ENCODE measurements at regions not wholly inside any gene's neighbourhood (a gene's known extent, or its start where the extent isn't known, plus 50 kb on each side); places are given as distances from the start of the nearest gene placed in this dataset.

- CTCF ChIA-PET, result no interaction called here
- H3K9me3 ChIP-seq (ENCODE audit: control insufficient read depth, insufficient read depth, low read depth, low read length), result peaks cover 3% of the 10 kb centered on the region
- H3K4me1 ChIP-seq (ENCODE audit: control insufficient read depth, insufficient read depth, low read length), result no peaks in the 10 kb centered on the region
- TF ChIP-seq ZBTB17 (tag by site-specific recombination; IDR thresholded peaks at IDR 0.05), result no peak
- no peak for TF ChIP-seq ZNF202 (tag by site-specific recombination; IDR thresholded peaks at IDR 0.05; ENCODE audit: borderline replicate concordance)
- no peak for TF ChIP-seq TCF7L2 (IDR thresholded peaks at IDR 0.05; ENCODE audit: borderline replicate concordance, low read depth, low read length)
- TF ChIP-seq ZNF140 (tag by site-specific recombination; IDR thresholded peaks at IDR 0.05), result no peak
- no peak for TF ChIP-seq ZBTB7A (tag by site-specific recombination; IDR thresholded peaks at IDR 0.05; ENCODE audit: low read depth)
- no peak for TF ChIP-seq ZNF266 (tag by site-specific recombination; IDR thresholded peaks at IDR 0.05; ENCODE audit: low read depth)
- TF ChIP-seq ZBTB48 (tag by site-specific recombination; IDR thresholded peaks at IDR 0.05), result no peak
- TF ChIP-seq ZNF169 (tag by site-specific recombination; IDR thresholded peaks at IDR 0.05), result no peak
- no peak for TF ChIP-seq RBAK (tag by site-specific recombination; IDR thresholded peaks at IDR 0.05)
- TF ChIP-seq MZF1 (tag by site-specific recombination; IDR thresholded peaks at IDR 0.05; ENCODE audit: borderline replicate concordance), result no peak
- no peak for TF ChIP-seq ZFP3 (tag by site-specific recombination; IDR thresholded peaks at IDR 0.05; ENCODE audit: low read depth)
- no peak for TF ChIP-seq GLIS1 (tag by site-specific recombination; IDR thresholded peaks at IDR 0.05)
- no peak for TF ChIP-seq ZNF311 (tag by site-specific recombination; IDR thresholded peaks at IDR 0.05; ENCODE audit: borderline replicate concordance)
- no peak for TF ChIP-seq ZFP37 (tag by site-specific recombination; IDR thresholded peaks at IDR 0.05)
- TF ChIP-seq YY2 (tag by site-specific recombination; IDR thresholded peaks at IDR 0.05), result no peak
- no peak for TF ChIP-seq ZSCAN23 (tag by site-specific recombination; IDR thresholded peaks at IDR 0.05)
- no peak for TF ChIP-seq ZNF10 (tag by site-specific recombination; IDR thresholded peaks at IDR 0.05)
- no peak for TF ChIP-seq SCRT1 (tag by site-specific recombination; IDR thresholded peaks at IDR 0.05; ENCODE audit: borderline replicate concordance)
- TF ChIP-seq ZNF221 (tag by site-specific recombination; IDR thresholded peaks at IDR 0.05; ENCODE audit: borderline replicate concordance), result no peak
- no peak for TF ChIP-seq YY1 (tag by site-specific recombination; IDR thresholded peaks at IDR 0.05)
- H3K36me3 ChIP-seq (ENCODE audit: control insufficient read depth in 2 of 2, insufficient read depth in 1 of 2, low read length in 2 of 2), result no peaks in the 10 kb centered on the region
- no peak overlapping the region for H3K4me3 ChIP-seq (ENCODE audit: low read depth, low read length)
- H3K27ac ChIP-seq (ENCODE audit: extremely low read depth, low read depth, low read length), result no peak overlapping the region
- POLR2A ChIA-PET, result no interaction called here
Measured at GRCh38 chrX:66498672-66499296, 140.1 kb downstream of the EDA2R start.

- Histone ChIP-seq H3K4me3 (ENCODE audit: low read depth, low read length) (no peak overlapping the region), H3K36me3 (ENCODE audit: control insufficient read depth in 2 of 2, insufficient read depth in 1 of 2, low read length in 2 of 2) (no peaks in the 10 kb centered on the region), H3K27ac (ENCODE audit: extremely low read depth, low read depth, low read length) (no peak overlapping the region), H3K9me3 (ENCODE audit: control insufficient read depth, insufficient read depth, low read depth, low read length) (no peaks in the 10 kb centered on the region; the same call in 1 of the 2 replicates), H3K4me1 (ENCODE audit: control insufficient read depth, insufficient read depth, low read length) (no peaks in the 10 kb centered on the region)
- CTCF ChIA-PET, result interaction anchor here (0.7 to 0.8 kb wide), 2 partner anchors 618 to 1051 kb away, joined by 3 read pairs; no protein-coding TSS in a partner anchor
- POLR2A ChIA-PET, result no interaction called here
- TF ChIP-seq ZNF449 (tag by site-specific recombination; IDR thresholded peaks at IDR 0.05) (no peak), ZNF645 (tag by site-specific recombination; IDR thresholded peaks at IDR 0.05) (no peak), ZNF76 (tag by site-specific recombination; IDR thresholded peaks at IDR 0.05; ENCODE audit: borderline replicate concordance, low read depth) (no peak), ZNF549 (tag by site-specific recombination; IDR thresholded peaks at IDR 0.05) (no peak), PRDM6 (tag by site-specific recombination; IDR thresholded peaks at IDR 0.05) (no peak), ZNF311 (tag by site-specific recombination; IDR thresholded peaks at IDR 0.05; ENCODE audit: borderline replicate concordance) (no peak), ZNF10 (tag by site-specific recombination; IDR thresholded peaks at IDR 0.05) (no peak), ZBTB8A (tag by site-specific recombination; IDR thresholded peaks at IDR 0.05) (no peak), ZXDB (tag by site-specific recombination; IDR thresholded peaks at IDR 0.05) (no peak), ZNF510 (tag by site-specific recombination; IDR thresholded peaks at IDR 0.05; ENCODE audit: insufficient replicate concordance) (no peak), ZNF112 (tag by site-specific recombination; IDR thresholded peaks at IDR 0.05) (no peak), ZNF146 (tag by site-specific recombination; IDR thresholded peaks at IDR 0.05) (no peak), BCL11B (tag by site-specific recombination; IDR thresholded peaks at IDR 0.05; ENCODE audit: low read depth) (no peak), ZFP3 (tag by site-specific recombination; IDR thresholded peaks at IDR 0.05; ENCODE audit: low read depth) (no peak), SP3 (tag by site-specific recombination; IDR thresholded peaks at IDR 0.05) (no peak), ZNF660 (tag by site-specific recombination; IDR thresholded peaks at IDR 0.05) (no peak), ZNF623 (tag by site-specific recombination; IDR thresholded peaks at IDR 0.05) (no peak)
Measured at GRCh38 chrX:66489339-66489738, 149.5 kb downstream of the EDA2R start.
